Liver (tissue), 8 donors: ENCODE measurements at regions not wholly inside any gene's neighbourhood (a gene's known extent, or its start where the extent isn't known, plus 50 kb on each side); places are given as distances from the start of the nearest gene placed in this dataset.

Experiments used
- DNase-seq: peaks from one replicate; pipeline ENCODE4 v3.0.0-alpha.2; 2017; ENCODE audit warnings: low spot score
- H3K27ac ChIP-seq, 2 donors: one replicate each; pipeline ENCODE4 v1.7.0; 2013; ENCODE audit warnings: inconsistent platforms in 2 of 2, low read length in 2 of 2, control low read depth in 1 of 2, low read depth in 1 of 2, mild to moderate bottlenecking in 1 of 2
- H3K27me3 ChIP-seq, 4 donors: one replicate each; pipeline versions ENCODE4 v1.6.1 to v1.7.0; 2013; ENCODE audit warnings: low read length in 3 of 4, inconsistent platforms in 1 of 4, mild to moderate bottlenecking in 1 of 4, moderate library complexity in 1 of 4; ENCODE audit not compliant: control insufficient read depth in 4 of 4, insufficient read depth in 4 of 4
- H3K36me3 ChIP-seq, 4 donors: one replicate each; pipeline versions ENCODE4 v1.6.1 to v1.7.0; 2013; ENCODE audit warnings: low read length in 3 of 4, mild to moderate bottlenecking in 3 of 4, low read depth in 1 of 4, moderate library complexity in 1 of 4; ENCODE audit not compliant: control insufficient read depth in 4 of 4, insufficient read depth in 3 of 4
- H3K4me1 ChIP-seq, 4 donors: one replicate each; pipeline versions ENCODE4 v1.6.1 to v1.7.0; 2013; ENCODE audit warnings: low read length in 3 of 4, mild to moderate bottlenecking in 3 of 4, moderate library complexity in 1 of 4; ENCODE audit not compliant: control insufficient read depth in 4 of 4, insufficient read depth in 4 of 4
- H3K4me3 ChIP-seq, 3 donors: one replicate each; pipeline versions ENCODE4 v1.6.1 to v1.7.0; 2013; ENCODE audit warnings: low read length in 3 of 3, control low read depth in 1 of 3, low read depth in 1 of 3, mild to moderate bottlenecking in 1 of 3
- H3K9ac ChIP-seq, 2 donors: one replicate each; pipeline ENCODE4 v1.7.0; 2013; ENCODE audit warnings: low read length in 2 of 2, mild to moderate bottlenecking in 2 of 2, moderate library complexity in 2 of 2, control low read depth in 1 of 2, low read depth in 1 of 2
- H3K9me3 ChIP-seq, 4 donors: one replicate each; pipeline versions ENCODE4 v1.6.1 to v1.7.0; 2013; ENCODE audit warnings: low read length in 3 of 4; ENCODE audit not compliant: control insufficient read depth in 4 of 4
- FOXA1 ChIP-seq: IDR thresholded peaks from 2 replicates; pipeline ENCODE4 v1.6.1; 2016; ENCODE audit warnings: antibody characterized with exemption
- FOXA2 ChIP-seq: IDR thresholded peaks from 2 replicates; pipeline ENCODE4 v1.6.1; 2016; ENCODE audit warnings: antibody characterized with exemption
- GABPA ChIP-seq, 2 donors: IDR thresholded peaks in 1 of 2; conservative IDR thresholded peaks in 1 of 2; 2 replicates each; pipeline ENCODE4 v1.6.1; 2016; ENCODE audit warnings: antibody characterized with exemption in 2 of 2, mild to moderate bottlenecking in 1 of 2, moderate library complexity in 1 of 2
- HNF4A ChIP-seq, 2 donors: conservative IDR thresholded peaks; 2 replicates each; pipeline ENCODE4 v1.6.1; 2016; ENCODE audit warnings: antibody characterized with exemption in 2 of 2, mild to moderate bottlenecking in 2 of 2
- JUND ChIP-seq, 2 donors: IDR thresholded peaks; 2 replicates each; pipeline ENCODE4 v1.6.1; 2016; ENCODE audit warnings: antibody characterized with exemption in 2 of 2
- RAD21 ChIP-seq, 2 donors: IDR thresholded peaks; 2 replicates each; pipeline ENCODE4 v1.6.1; 2016; ENCODE audit warnings: antibody characterized with exemption in 2 of 2, mild to moderate bottlenecking in 2 of 2
- RXRA ChIP-seq, 2 donors: IDR thresholded peaks; 2 replicates each; pipeline ENCODE4 v1.6.1; 2017 to 2018; ENCODE audit warnings: antibody characterized with exemption in 2 of 2, mild to moderate bottlenecking in 1 of 2
- SP1 ChIP-seq: IDR thresholded peaks from 2 replicates; pipeline ENCODE4 v1.6.1; 2018; ENCODE audit warnings: antibody characterized with exemption, mild to moderate bottlenecking
- YY1 ChIP-seq: IDR thresholded peaks from 2 replicates; pipeline ENCODE4 v1.6.1; 2016; ENCODE audit warnings: antibody characterized with exemption, mild to moderate bottlenecking
- WGBS: extraction: QIAGEN DNeasy Blood & Tissue Kit; methylation state at CpG from one replicate; pipeline ENCODE4 v1.1.7; 2013; 5-methylcytosine and 5-hydroxymethylcytosine counted together
- TF ChIP-seq, protein P1 (sequence below): fragments of 150-350 bp; IDR thresholded peaks from 2 replicates; pipeline ENCODE4 v1.5.1; 2017; ENCODE audit warnings: improper control_type of control experiment, low read depth, low read length; ENCODE audit not compliant: missing input control
- TF ChIP-seq, protein P2 (sequence below): IDR thresholded peaks from 2 replicates; pipeline ENCODE4 v1.6.1; 2016; ENCODE audit warnings: antibody characterized with exemption
- TF ChIP-seq, protein P3 (sequence below): IDR thresholded peaks from 2 replicates; pipeline ENCODE4 v1.6.1; 2016; ENCODE audit warnings: antibody characterized with exemption, mild to moderate bottlenecking
- donor health status: healthy.
- donor health status: healthy.
- donor health status: healthy.
- donor health status: healthy.
- donor health status: healthy.

DNA sequence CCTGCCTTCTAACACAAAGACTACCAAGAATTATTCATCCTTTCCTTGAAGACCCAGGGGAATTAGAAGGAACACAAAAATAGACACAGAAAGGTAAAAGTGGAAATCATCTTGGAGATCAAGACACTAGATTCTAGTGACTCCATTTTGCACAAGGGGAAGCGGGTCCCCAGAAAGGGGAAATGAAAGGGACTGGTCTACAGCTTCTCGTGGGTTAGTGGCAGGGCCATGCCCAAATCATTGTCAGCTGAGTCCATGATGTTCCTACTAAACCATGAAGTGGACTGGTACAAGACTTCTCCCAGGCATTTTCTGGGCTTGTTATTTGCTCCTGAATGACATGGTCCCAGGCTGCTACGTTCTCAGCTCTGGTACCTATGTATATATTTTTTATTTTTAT lies 230.7 kb upstream of the TPRG1 start:
- no peak overlapping the region for H3K4me3 ChIP-seq
- peaks cover 0 to 6% (median 3%) of the 10 kb centered on the region in 4 donors for H3K36me3 ChIP-seq
- WGBS, result 87% methylated on average over 3 of the region's 3 CpGs
- TF ChIP-seq YY1 (peak; percentile 38), FOXA2 (no peak)
- peak overlapping the region in 1 of 2 donors; percentile 22 for H3K27ac ChIP-seq
- H3K9ac ChIP-seq, result no peak overlapping the region
- DNase-seq, result no peak
- H3K27me3 ChIP-seq, result no peaks in the 10 kb centered on the region
- H3K4me1 ChIP-seq, result peaks cover 0 to 25% (median 3%) of the 10 kb centered on the region in 4 donors
- H3K9me3 ChIP-seq, result no peaks in the 10 kb centered on the region

DNA sequence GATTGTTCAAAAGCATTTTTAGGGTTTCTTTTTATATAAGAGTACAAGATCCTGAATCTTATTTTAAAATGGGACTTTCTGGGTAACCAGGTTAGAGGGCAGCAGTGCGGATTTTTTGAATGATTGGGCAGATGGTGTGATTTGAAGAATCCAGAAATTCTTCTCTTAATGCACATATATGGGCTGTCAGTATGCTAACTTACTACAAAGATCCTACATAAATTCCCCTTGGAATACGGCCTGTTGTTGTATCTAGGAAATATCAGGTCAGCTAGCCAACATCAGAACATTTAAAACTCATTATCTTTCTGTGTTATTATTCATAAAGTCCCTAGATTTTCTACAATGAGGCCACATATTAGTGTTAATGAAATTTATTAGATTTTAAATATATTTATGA lies 229.6 kb upstream of the TPRG1 start:
- H3K4me3 ChIP-seq, result no peak overlapping the region
- TF ChIP-seq HNF4A (conservative IDR thresholded peaks at IDR 0.05) (no peak), JUND (IDR thresholded peaks at IDR 0.05) (no peak), FOXA2 (no peak), GABPA (IDR thresholded peaks at IDR 0.05 in 1 of 2, conservative IDR thresholded peaks at IDR 0.05 in 1 of 2) (no peak), FOXA1 (no peak)
- H3K9me3 ChIP-seq, result no peaks in the 10 kb centered on the region
- DNase-seq, result no peak
- no peaks in the 10 kb centered on the region for H3K27me3 ChIP-seq
- 99% methylated on average over 2 of the region's 2 CpGs for WGBS
- no peak overlapping the region for H3K27ac ChIP-seq
- H3K9ac ChIP-seq, result no peak overlapping the region
- H3K36me3 ChIP-seq, result peaks cover 0 to 6% (median 3%) of the 10 kb centered on the region in 4 donors
- peaks cover 0 to 30% (median 5%) of the 10 kb centered on the region in 4 donors for H3K4me1 ChIP-seq

DNA sequence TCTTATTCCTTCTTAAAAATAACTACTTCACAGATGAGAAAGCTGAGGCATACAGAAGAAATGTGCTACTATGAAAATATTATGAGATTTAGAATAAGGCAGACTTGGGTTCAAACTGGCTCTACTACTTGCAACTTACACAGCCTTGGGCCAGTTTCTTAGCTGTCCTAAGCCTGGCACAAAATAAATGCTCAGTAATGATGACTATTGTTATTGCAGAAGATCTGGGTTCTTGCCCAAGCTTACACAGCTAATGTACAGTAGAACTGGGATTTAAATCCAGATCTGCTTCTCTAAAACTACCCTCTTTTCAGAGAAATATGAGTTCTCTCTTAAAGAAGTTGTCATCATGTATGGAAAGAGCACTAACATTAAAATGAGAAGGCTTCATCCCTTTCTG lies 228.2 kb upstream of the TPRG1 start:
- Histone ChIP-seq H3K27me3 (no peaks in the 10 kb centered on the region), H3K4me3 (peak overlapping the region in 1 of 3 donors; percentile 7), H3K9ac (no peak overlapping the region), H3K9me3 (no peaks in the 10 kb centered on the region), H3K4me1 (peaks cover 0 to 30% (median 5%) of the 10 kb centered on the region in 4 donors), H3K27ac (no peak overlapping the region), H3K36me3 (peaks cover 0 to 6% (median 3%) of the 10 kb centered on the region in 4 donors)
- DNase-seq, result no peak
- TF ChIP-seq JUND (IDR thresholded peaks at IDR 0.05), result no peak
- TF ChIP-seq HNF4A (conservative IDR thresholded peaks at IDR 0.05), result no peak
- TF ChIP-seq, protein P1, sequence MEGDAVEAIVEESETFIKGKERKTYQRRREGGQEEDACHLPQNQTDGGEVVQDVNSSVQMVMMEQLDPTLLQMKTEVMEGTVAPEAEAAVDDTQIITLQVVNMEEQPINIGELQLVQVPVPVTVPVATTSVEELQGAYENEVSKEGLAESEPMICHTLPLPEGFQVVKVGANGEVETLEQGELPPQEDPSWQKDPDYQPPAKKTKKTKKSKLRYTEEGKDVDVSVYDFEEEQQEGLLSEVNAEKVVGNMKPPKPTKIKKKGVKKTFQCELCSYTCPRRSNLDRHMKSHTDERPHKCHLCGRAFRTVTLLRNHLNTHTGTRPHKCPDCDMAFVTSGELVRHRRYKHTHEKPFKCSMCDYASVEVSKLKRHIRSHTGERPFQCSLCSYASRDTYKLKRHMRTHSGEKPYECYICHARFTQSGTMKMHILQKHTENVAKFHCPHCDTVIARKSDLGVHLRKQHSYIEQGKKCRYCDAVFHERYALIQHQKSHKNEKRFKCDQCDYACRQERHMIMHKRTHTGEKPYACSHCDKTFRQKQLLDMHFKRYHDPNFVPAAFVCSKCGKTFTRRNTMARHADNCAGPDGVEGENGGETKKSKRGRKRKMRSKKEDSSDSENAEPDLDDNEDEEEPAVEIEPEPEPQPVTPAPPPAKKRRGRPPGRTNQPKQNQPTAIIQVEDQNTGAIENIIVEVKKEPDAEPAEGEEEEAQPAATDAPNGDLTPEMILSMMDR, result no peak
- TF ChIP-seq FOXA2, result no peak
- no peak for TF ChIP-seq SP1

DNA sequence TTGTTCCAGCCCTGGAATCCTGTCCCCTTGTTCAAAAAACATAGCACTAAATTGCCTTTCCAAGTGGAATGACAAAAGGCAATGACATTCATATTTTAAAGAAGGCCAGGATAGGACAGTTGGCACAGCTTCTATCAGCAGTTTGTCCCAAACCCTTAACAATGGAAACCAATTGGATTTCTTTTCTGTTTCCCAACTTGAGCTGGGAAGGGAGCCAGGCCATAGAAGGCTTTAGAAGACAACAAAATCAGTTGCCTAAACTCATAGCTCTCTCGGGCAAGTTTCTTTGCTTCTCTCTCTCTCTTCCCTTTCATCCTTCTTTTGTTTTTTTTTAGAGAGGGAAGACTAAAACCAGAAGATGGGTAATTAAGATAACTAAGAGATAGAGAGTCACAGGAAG lies 227.7 kb upstream of the TPRG1 start:
- Histone ChIP-seq H3K36me3 (peaks cover 0 to 6% (median 3%) of the 10 kb centered on the region in 4 donors), H3K27ac (no peak overlapping the region)

More for the DNA sequence above, 227.7 kb upstream of the TPRG1 start:
- DNase-seq, result no peak
- peaks cover 0 to 32% (median 5%) of the 10 kb centered on the region in 4 donors for H3K4me1 ChIP-seq
- H3K9ac ChIP-seq, result no peak overlapping the region
- H3K4me3 ChIP-seq, result peak overlapping the region in 2 of 3 donors; percentile 7 to 68
- peak in 1 of 2 donors; percentile 45 for TF ChIP-seq HNF4A (conservative IDR thresholded peaks at IDR 0.05)
- peak in 1 of 2 donors; percentile 31 for TF ChIP-seq RAD21 (IDR thresholded peaks at IDR 0.05)
- TF ChIP-seq, protein P2, sequence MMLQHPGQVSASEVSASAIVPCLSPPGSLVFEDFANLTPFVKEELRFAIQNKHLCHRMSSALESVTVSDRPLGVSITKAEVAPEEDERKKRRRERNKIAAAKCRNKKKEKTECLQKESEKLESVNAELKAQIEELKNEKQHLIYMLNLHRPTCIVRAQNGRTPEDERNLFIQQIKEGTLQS, result no peak
- TF ChIP-seq FOXA1, result no peak
- TF ChIP-seq RXRA (IDR thresholded peaks at IDR 0.05), result peak in 1 of 2 donors; percentile 20
- peak; percentile 14 for TF ChIP-seq SP1
- TF ChIP-seq, protein P1, result no peak
- TF ChIP-seq, protein P3, sequence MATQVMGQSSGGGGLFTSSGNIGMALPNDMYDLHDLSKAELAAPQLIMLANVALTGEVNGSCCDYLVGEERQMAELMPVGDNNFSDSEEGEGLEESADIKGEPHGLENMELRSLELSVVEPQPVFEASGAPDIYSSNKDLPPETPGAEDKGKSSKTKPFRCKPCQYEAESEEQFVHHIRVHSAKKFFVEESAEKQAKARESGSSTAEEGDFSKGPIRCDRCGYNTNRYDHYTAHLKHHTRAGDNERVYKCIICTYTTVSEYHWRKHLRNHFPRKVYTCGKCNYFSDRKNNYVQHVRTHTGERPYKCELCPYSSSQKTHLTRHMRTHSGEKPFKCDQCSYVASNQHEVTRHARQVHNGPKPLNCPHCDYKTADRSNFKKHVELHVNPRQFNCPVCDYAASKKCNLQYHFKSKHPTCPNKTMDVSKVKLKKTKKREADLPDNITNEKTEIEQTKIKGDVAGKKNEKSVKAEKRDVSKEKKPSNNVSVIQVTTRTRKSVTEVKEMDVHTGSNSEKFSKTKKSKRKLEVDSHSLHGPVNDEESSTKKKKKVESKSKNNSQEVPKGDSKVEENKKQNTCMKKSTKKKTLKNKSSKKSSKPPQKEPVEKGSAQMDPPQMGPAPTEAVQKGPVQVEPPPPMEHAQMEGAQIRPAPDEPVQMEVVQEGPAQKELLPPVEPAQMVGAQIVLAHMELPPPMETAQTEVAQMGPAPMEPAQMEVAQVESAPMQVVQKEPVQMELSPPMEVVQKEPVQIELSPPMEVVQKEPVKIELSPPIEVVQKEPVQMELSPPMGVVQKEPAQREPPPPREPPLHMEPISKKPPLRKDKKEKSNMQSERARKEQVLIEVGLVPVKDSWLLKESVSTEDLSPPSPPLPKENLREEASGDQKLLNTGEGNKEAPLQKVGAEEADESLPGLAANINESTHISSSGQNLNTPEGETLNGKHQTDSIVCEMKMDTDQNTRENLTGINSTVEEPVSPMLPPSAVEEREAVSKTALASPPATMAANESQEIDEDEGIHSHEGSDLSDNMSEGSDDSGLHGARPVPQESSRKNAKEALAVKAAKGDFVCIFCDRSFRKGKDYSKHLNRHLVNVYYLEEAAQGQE, result no peak
- TF ChIP-seq YY1, result no peak
- no peaks in the 10 kb centered on the region for H3K27me3 ChIP-seq
- no peaks in the 10 kb centered on the region for H3K9me3 ChIP-seq
- WGBS, result 42% methylated on average over 1 of the region's 1 CpG
